GM21619 (cell line): ENCODE measurements at regions not wholly inside any gene's neighbourhood (a gene's known extent, or its start where the extent isn't known, plus 50 kb on each side); places are given as distances from the start of the nearest gene placed in this dataset.
"Not testable (repeated sequence)": the region's sequence is repeated elsewhere in the genome, so short reads cannot be mapped to it uniquely, and the experiment has no call there.

ENCODE experiments used
- ATAC-seq: cut with Tn5 transposase; IDR thresholded peaks from one replicate; pipeline ENCODE4 v1.9.1; 2021; ENCODE audit not compliant: unreplicated experiment

GRCh38 chr10:125252937-125253336 lies 92.6 kb upstream of the CTBP2 start:
- no peak for ATAC-seq

GRCh38 chr10:125250834-125251233 lies 90.5 kb upstream of the CTBP2 start:
- ATAC-seq = not testable (repeated sequence)

- ATAC-seq = no peak
These were observed 89.6 kb upstream of the CTBP2 start for GRCh38 chr10:125249948-125250347.

GRCh38 chr10:125248489-125248888 lies 88.1 kb upstream of the CTBP2 start:
- no peak for ATAC-seq

- no peak for ATAC-seq
These were observed 87.2 kb upstream of the CTBP2 start for GRCh38 chr10:125247576-125247975.

- no peak for ATAC-seq
These were observed 83.3 kb upstream of the CTBP2 start for GRCh38 chr10:125243532-125244253.

- ATAC-seq = no peak
These were observed 78.3 kb upstream of the CTBP2 start for GRCh38 chr10:125238682-125239081.

- ATAC-seq = no peak
These were observed 75.7 kb upstream of the CTBP2 start for GRCh38 chr10:125236091-125236490.

GRCh38 chr10:125235093-125236069 lies 75.0 kb upstream of the CTBP2 start:
- no peak for ATAC-seq

GRCh38 chr10:125234576-125234975 lies 74.2 kb upstream of the CTBP2 start:
- ATAC-seq = not testable (repeated sequence)

- no peak for ATAC-seq
These were observed 73.4 kb upstream of the CTBP2 start for GRCh38 chr10:125233726-125234125.

- ATAC-seq = no peak
These were observed 72.5 kb upstream of the CTBP2 start for GRCh38 chr10:125232841-125233240.

- no peak for ATAC-seq
These were observed 71.6 kb upstream of the CTBP2 start for GRCh38 chr10:125231813-125232475.

GRCh38 chr10:125231116-125231812 lies 70.9 kb upstream of the CTBP2 start:
- no peak for ATAC-seq

- ATAC-seq = no peak
These were observed 69.9 kb upstream of the CTBP2 start for GRCh38 chr10:125230251-125230650.

- ATAC-seq = not testable (repeated sequence)
These were observed 68.0 kb upstream of the CTBP2 start for GRCh38 chr10:125228245-125228940.

- no peak for ATAC-seq
These were observed 67.2 kb upstream of the CTBP2 start for GRCh38 chr10:125227546-125227945.

GRCh38 chr10:125226823-125227222 lies 66.5 kb upstream of the CTBP2 start:
- no peak for ATAC-seq

- no peak for ATAC-seq
These were observed 65.6 kb upstream of the CTBP2 start for GRCh38 chr10:125226005-125226404.

- no peak for ATAC-seq
These were observed 64.7 kb upstream of the CTBP2 start for GRCh38 chr10:125225051-125225450.
